Type B pancreatic cell (in vitro differentiated cells): ENCODE measurements at regions not wholly inside any gene's neighbourhood (a gene's known extent, or its start where the extent isn't known, plus 50 kb on each side); places are given as distances from the start of the nearest gene placed in this dataset.

Source experiments
- DNase-seq: peaks from one replicate; pipeline ENCODE4 v3.0.0; 2021; ENCODE audit warnings: mixed read lengths; ENCODE audit not compliant: unreplicated experiment; ENCODE audit errors: extremely low spot score
- H3K27ac Mint-ChIP-seq: 2 replicates; pipeline ENCODE4 v1.8.0; 2021; ENCODE audit warnings: mild to moderate bottlenecking, mixed read lengths
- H3K27me3 Mint-ChIP-seq: 2 replicates; pipeline ENCODE4 v1.8.0; 2021; ENCODE audit warnings: mixed read lengths
- H3K36me3 Mint-ChIP-seq: 2 replicates; pipeline ENCODE4 v1.8.0; 2021; ENCODE audit warnings: mixed read lengths
- H3K4me1 Mint-ChIP-seq: one replicate; pipeline ENCODE4 v1.8.0; 2021; ENCODE audit warnings: mixed read lengths; ENCODE audit not compliant: unreplicated experiment
- H3K4me3 Mint-ChIP-seq: 2 replicates; pipeline ENCODE4 v1.8.0; 2021; ENCODE audit warnings: mild to moderate bottlenecking, mixed read lengths
- H3K9me3 Mint-ChIP-seq: 2 replicates; pipeline ENCODE4 v1.8.0; 2021; ENCODE audit warnings: mixed read lengths
- CTCF ChIP-seq: fragments of 200-600 bp; sonication (generic); conservative IDR thresholded peaks from 2 replicates; pipeline ENCODE4 v1.5.0; 2021; ENCODE audit warnings: antibody characterized with exemption, mild to moderate bottlenecking

DNA sequence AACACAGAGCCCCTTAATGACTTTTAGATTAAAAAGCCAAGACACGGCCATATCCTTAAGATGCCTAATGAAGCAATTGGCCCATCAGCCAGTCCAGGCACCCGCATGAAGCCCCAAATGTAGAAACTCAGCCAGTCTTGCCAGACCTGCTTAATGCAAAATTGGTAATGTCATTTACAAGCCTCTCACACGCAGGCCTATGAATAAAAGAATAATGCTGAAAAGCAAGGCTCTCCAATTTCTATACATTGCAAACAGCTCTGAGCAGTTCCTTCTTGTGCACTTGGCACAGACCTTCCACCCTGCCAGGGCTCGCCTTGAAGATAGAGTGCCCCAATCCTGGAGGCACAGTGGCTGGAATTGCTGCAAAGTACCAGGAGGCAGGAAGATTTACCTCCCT lies 498.9 kb downstream of the NPHP4 start:
- no peak overlapping the region for H3K4me3 Mint-ChIP-seq
- no peak overlapping the region for H3K27ac Mint-ChIP-seq
- TF ChIP-seq CTCF = no peak
- no peak for DNase-seq
- H3K27me3 Mint-ChIP-seq = peaks cover 15% of the 10 kb centered on the region
- H3K4me1 Mint-ChIP-seq = peaks cover 24% of the 10 kb centered on the region
- peaks cover 4% of the 10 kb centered on the region for H3K9me3 Mint-ChIP-seq
- no peaks in the 10 kb centered on the region for H3K36me3 Mint-ChIP-seq

DNA sequence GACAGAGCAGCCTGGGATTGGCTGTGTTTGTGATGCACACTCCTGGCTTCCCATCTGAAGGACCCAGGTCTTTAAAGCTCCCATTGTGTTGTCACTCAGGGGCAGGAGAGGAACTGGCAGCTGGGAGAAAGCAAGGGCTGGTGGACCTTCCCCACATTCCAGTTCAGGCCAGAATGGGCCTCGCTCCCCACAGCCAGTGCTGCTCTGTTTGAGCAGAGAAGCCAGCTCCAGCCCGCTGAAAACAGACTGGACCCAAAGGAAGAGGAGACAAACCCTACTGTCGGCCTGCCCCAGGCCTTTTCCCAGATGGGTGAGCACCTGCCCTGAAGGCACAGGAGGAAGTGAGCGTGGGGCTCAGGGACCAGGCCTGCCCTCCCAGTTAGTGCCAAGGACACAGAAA lies 499.4 kb downstream of the NPHP4 start:
- peaks cover 15% of the 10 kb centered on the region for H3K27me3 Mint-ChIP-seq
- H3K36me3 Mint-ChIP-seq = no peaks in the 10 kb centered on the region
- no peak for DNase-seq
- H3K9me3 Mint-ChIP-seq = peaks cover 4% of the 10 kb centered on the region
- H3K4me1 Mint-ChIP-seq = peaks cover 24% of the 10 kb centered on the region
- no peak overlapping the region for H3K4me3 Mint-ChIP-seq
- no peak for TF ChIP-seq CTCF
- no peak overlapping the region for H3K27ac Mint-ChIP-seq

- H3K27me3 Mint-ChIP-seq = peaks cover 8% of the 10 kb centered on the region
These were observed 500.9 kb downstream of the NPHP4 start for GRCh38 chr1:5491207-5491904.

GRCh38 chr1:5490635-5491034 lies 501.6 kb downstream of the NPHP4 start:
- no peak for TF ChIP-seq CTCF
- Mint-ChIP-seq H3K4me3 (no peak overlapping the region), H3K36me3 (no peaks in the 10 kb centered on the region), H3K27me3 (peaks cover 10% of the 10 kb centered on the region), H3K27ac (no peak overlapping the region), H3K4me1 (peaks cover 22% of the 10 kb centered on the region), H3K9me3 (no peaks in the 10 kb centered on the region)
- no peak for DNase-seq

More at GRCh38 chr1:5491207-5491904, 500.9 kb downstream of the NPHP4 start:
- H3K4me3 Mint-ChIP-seq = no peak overlapping the region
- no peaks in the 10 kb centered on the region for H3K36me3 Mint-ChIP-seq
- H3K4me1 Mint-ChIP-seq = peaks cover 24% of the 10 kb centered on the region
- no peak for DNase-seq
- H3K9me3 Mint-ChIP-seq = no peaks in the 10 kb centered on the region
- no peak for TF ChIP-seq CTCF
- H3K27ac Mint-ChIP-seq = no peak overlapping the region

DNA sequence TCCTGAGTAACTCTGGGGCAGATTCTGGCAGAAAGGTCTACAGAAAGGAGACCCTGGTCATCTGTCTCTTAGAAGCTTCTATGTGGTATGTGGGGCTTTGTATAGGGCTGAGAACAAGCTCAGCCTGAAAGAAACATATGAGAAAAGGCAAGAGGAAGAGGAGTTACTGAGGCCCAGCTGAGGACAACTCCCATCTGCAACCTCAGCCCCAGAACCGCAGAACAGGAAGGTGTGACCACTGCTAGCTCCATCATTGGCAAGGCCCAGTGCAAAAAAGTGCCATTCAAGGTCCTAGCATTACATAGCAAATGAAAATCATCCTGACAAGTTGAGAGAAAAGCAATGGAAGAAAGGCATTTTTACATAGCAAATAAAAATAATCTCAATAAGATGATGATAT lies 503.8 kb downstream of the NPHP4 start:
- H3K9me3 Mint-ChIP-seq = no peaks in the 10 kb centered on the region

More for the DNA sequence above, 503.8 kb downstream of the NPHP4 start:
- H3K27me3 Mint-ChIP-seq = peaks cover 21% of the 10 kb centered on the region
- H3K27ac Mint-ChIP-seq = no peak overlapping the region
- no peaks in the 10 kb centered on the region for H3K36me3 Mint-ChIP-seq
- TF ChIP-seq CTCF = no peak
- no peak for DNase-seq
- peaks cover 7% of the 10 kb centered on the region for H3K4me1 Mint-ChIP-seq
- H3K4me3 Mint-ChIP-seq = no peak overlapping the region
